DMS153 treated with DMSO at 0.1 percent for 48 hours (cell line): ENCODE measurements at regions not wholly inside any gene's neighbourhood (a gene's known extent, or its start where the extent isn't known, plus 50 kb on each side); places are given as distances from the start of the nearest gene placed in this dataset.

Source experiments
- DNase-seq: peaks from one replicate; lab custom pipeline; 2025; ENCODE audit not compliant: unreplicated experiment; lab: John Stamatoyannopoulos, UW

GRCh38 chr13:59332966-59333365, 830.8 kb downstream of the DIAPH3 start:
- no peak for DNase-seq

GRCh38 chr13:59337070-59337469, 826.7 kb downstream of the DIAPH3 start:
- no peak for DNase-seq

GRCh38 chr13:59340151-59340550, 823.6 kb downstream of the DIAPH3 start:
- DNase-seq, result no peak

GRCh38 chr13:59340581-59340980, 823.1 kb downstream of the DIAPH3 start:
- no peak for DNase-seq

- DNase-seq, result no peak
Observed at GRCh38 chr13:59342400-59342799, 821.3 kb downstream of the DIAPH3 start.

GRCh38 chr13:59343132-59343531, 820.6 kb downstream of the DIAPH3 start:
- no peak for DNase-seq

- DNase-seq, result no peak
Observed at GRCh38 chr13:59343993-59344822, 819.5 kb downstream of the DIAPH3 start.

GRCh38 chr13:59345311-59345710, 818.4 kb downstream of the DIAPH3 start:
- DNase-seq, result no peak

GRCh38 chr13:59346999-59347723, 816.6 kb downstream of the DIAPH3 start:
- no peak for DNase-seq

- DNase-seq, result no peak
Observed at GRCh38 chr13:59348617-59349016, 815.1 kb downstream of the DIAPH3 start.

GRCh38 chr13:59352600-59352999, 811.1 kb downstream of the DIAPH3 start:
- DNase-seq, result no peak

- DNase-seq, result no peak
Observed at GRCh38 chr13:59354665-59355369, 808.9 kb downstream of the DIAPH3 start.

- no peak for DNase-seq
Observed at GRCh38 chr13:59356607-59357006, 807.1 kb downstream of the DIAPH3 start.

- no peak for DNase-seq
Observed at GRCh38 chr13:59358014-59358413, 805.7 kb downstream of the DIAPH3 start.

- no peak for DNase-seq
Observed at GRCh38 chr13:59360108-59360507, 803.6 kb downstream of the DIAPH3 start.

GRCh38 chr13:59360916-59361315, 802.8 kb downstream of the DIAPH3 start:
- DNase-seq, result no peak

- no peak for DNase-seq
Observed at GRCh38 chr13:59363313-59363712, 800.4 kb downstream of the DIAPH3 start.

- no peak for DNase-seq
Observed at GRCh38 chr13:59363947-59364346, 799.8 kb downstream of the DIAPH3 start.

GRCh38 chr13:59364641-59365085, 799.1 kb downstream of the DIAPH3 start:
- DNase-seq, result no peak

GRCh38 chr13:59367467-59367866, 796.3 kb downstream of the DIAPH3 start:
- no peak for DNase-seq

GRCh38 chr13:59367904-59368303, 795.8 kb downstream of the DIAPH3 start:
- DNase-seq, result no peak

- no peak for DNase-seq
Observed at GRCh38 chr13:59368693-59369092, 795.0 kb downstream of the DIAPH3 start.
